AG09319 (cell line): ENCODE measurements at regions not wholly inside any gene's neighbourhood (a gene's known extent, or its start where the extent isn't known, plus 50 kb on each side); places are given as distances from the start of the nearest gene placed in this dataset.

Experiments used
- DNase-seq: peaks from one replicate; pipeline ENCODE4 v3.0.0-alpha.2; 2010; ENCODE audit warnings: low read depth; ENCODE audit errors: extremely low read depth
- CTCF ChIP-seq: IDR thresholded peaks from 2 replicates; pipeline ENCODE4 v1.5.1; 2011; ENCODE audit warnings: low read depth, mild to moderate bottlenecking, inconsistent platforms, low read length, moderate library complexity

- DNase-seq, result no peak
- no peak for TF ChIP-seq CTCF
Measured at GRCh38 chr2:129367107-129367506, 612.4 kb upstream of the RAB6C start.

- no peak for TF ChIP-seq CTCF
- no peak for DNase-seq
Measured at GRCh38 chr2:129369437-129369836, 610.0 kb upstream of the RAB6C start.

GRCh38 chr2:129374452-129374851 is 605.0 kb upstream of the RAB6C start:
- TF ChIP-seq CTCF, result no peak
- no peak for DNase-seq

GRCh38 chr2:129375632-129376425 is 603.6 kb upstream of the RAB6C start:
- TF ChIP-seq CTCF, result no peak
- no peak for DNase-seq

- TF ChIP-seq CTCF, result no peak
- no peak for DNase-seq
Measured at GRCh38 chr2:129376426-129377077, 602.9 kb upstream of the RAB6C start.

- no peak for DNase-seq
- no peak for TF ChIP-seq CTCF
Measured at GRCh38 chr2:129377078-129377469, 602.4 kb upstream of the RAB6C start.

GRCh38 chr2:129378186-129378585 is 601.3 kb upstream of the RAB6C start:
- TF ChIP-seq CTCF, result no peak
- no peak for DNase-seq
